ENCODE measurements at regions not wholly inside any gene's neighbourhood (a gene's known extent, or its start where the extent isn't known, plus 50 kb on each side); places are given as distances from the start of the nearest gene placed in this dataset.

- Mint-ChIP-seq H3K27ac (no peak overlapping the region), H3K4me3 (no peak overlapping the region), H3K36me3 (ENCODE audit: low read depth) (no peaks in the 10 kb centered on the region), H3K27me3 (ENCODE audit: insufficient read depth) (peaks cover 1% of the 10 kb centered on the region; the same call in 1 of the 2 replicates), H3K9me3 (no peaks in the 10 kb centered on the region), H3K4me1 (ENCODE audit: low read depth) (no peaks in the 10 kb centered on the region)
- no peak for DNase-seq
- TF ChIP-seq CTCF (IDR thresholded peaks at IDR 0.05), result no peak
These were observed 243.4 kb upstream of the PMFBP1 start for GRCh38 chr16:72415379-72415778.

- Mint-ChIP-seq H3K36me3 (ENCODE audit: low read depth) (peaks cover 11% of the 10 kb centered on the region), H3K9me3 (no peaks in the 10 kb centered on the region; the same call in 1 of the 2 replicates), H3K4me3 (no peak overlapping the region), H3K27me3 (ENCODE audit: insufficient read depth) (no peaks in the 10 kb centered on the region), H3K27ac (no peak overlapping the region), H3K4me1 (ENCODE audit: low read depth) (peaks cover 7% of the 10 kb centered on the region)
- no peak for DNase-seq
- no peak for TF ChIP-seq CTCF (IDR thresholded peaks at IDR 0.05)
These were observed 238.5 kb upstream of the PMFBP1 start for GRCh38 chr16:72410492-72410891.

- TF ChIP-seq CTCF (IDR thresholded peaks at IDR 0.05), result no peak
- Mint-ChIP-seq H3K4me3 (no peak overlapping the region), H3K27me3 (ENCODE audit: insufficient read depth) (no peaks in the 10 kb centered on the region), H3K9me3 (no peaks in the 10 kb centered on the region; the same call in 1 of the 2 replicates), H3K36me3 (ENCODE audit: low read depth) (peaks cover 17% of the 10 kb centered on the region), H3K27ac (no peak overlapping the region), H3K4me1 (ENCODE audit: low read depth) (peaks cover 15% of the 10 kb centered on the region)
- DNase-seq, result no peak
These were observed 237.5 kb upstream of the PMFBP1 start for GRCh38 chr16:72409423-72409822.

GRCh38 chr16:72406390-72406789 lies 234.4 kb upstream of the PMFBP1 start:
- H3K27me3 Mint-ChIP-seq (ENCODE audit: insufficient read depth), result no peaks in the 10 kb centered on the region
- no peak overlapping the region for H3K4me3 Mint-ChIP-seq
- H3K36me3 Mint-ChIP-seq (ENCODE audit: low read depth), result peaks cover 17% of the 10 kb centered on the region
- no peak for DNase-seq
- H3K4me1 Mint-ChIP-seq (ENCODE audit: low read depth), result peaks cover 21% of the 10 kb centered on the region
- no peaks in the 10 kb centered on the region; the same call in 1 of the 2 replicates for H3K9me3 Mint-ChIP-seq
- no peak for TF ChIP-seq CTCF (IDR thresholded peaks at IDR 0.05)
- no peak overlapping the region for H3K27ac Mint-ChIP-seq

- Mint-ChIP-seq H3K4me1 (ENCODE audit: low read depth) (peaks cover 27% of the 10 kb centered on the region), H3K27me3 (ENCODE audit: insufficient read depth) (no peaks in the 10 kb centered on the region), H3K27ac (no peak overlapping the region), H3K9me3 (no peaks in the 10 kb centered on the region; the same call in 1 of the 2 replicates), H3K4me3 (no peak overlapping the region), H3K36me3 (ENCODE audit: low read depth) (peaks cover 17% of the 10 kb centered on the region)
- DNase-seq, result peak; percentile 36
- TF ChIP-seq CTCF (IDR thresholded peaks at IDR 0.05), result no peak
These were observed 232.3 kb upstream of the PMFBP1 start for GRCh38 chr16:72404299-72404698.

- no peak for DNase-seq
- Mint-ChIP-seq H3K4me1 (ENCODE audit: low read depth) (peaks cover 26% of the 10 kb centered on the region), H3K4me3 (no peak overlapping the region), H3K36me3 (ENCODE audit: low read depth) (peaks cover 11% of the 10 kb centered on the region), H3K27me3 (ENCODE audit: insufficient read depth) (no peaks in the 10 kb centered on the region), H3K9me3 (no peaks in the 10 kb centered on the region), H3K27ac (peak overlapping the region; percentile 11)
- TF ChIP-seq CTCF (IDR thresholded peaks at IDR 0.05), result no peak
These were observed 229.1 kb upstream of the PMFBP1 start for GRCh38 chr16:72401084-72401361.

All from HFFc6 (cell line).